KMS-11 (cell line): ENCODE measurements at regions not wholly inside any gene's neighbourhood (a gene's known extent, or its start where the extent isn't known, plus 50 kb on each side); places are given as distances from the start of the nearest gene placed in this dataset.

Experiments used
- H2AFZ ChIP-seq: fragments of 200-600 bp; sonication (generic); 2 replicates; pipeline ENCODE4 v1.6.1; 2016; ENCODE audit warnings: antibody characterized with exemption, mixed run types, low read depth
- H3K27ac ChIP-seq: fragments of 200-600 bp; sonication (generic); 2 replicates; pipeline ENCODE4 v1.6.1; 2016; ENCODE audit warnings: mild to moderate bottlenecking, mixed run types
- H3K27me3 ChIP-seq: fragments of 200-600 bp; sonication (generic); 2 replicates; pipeline ENCODE4 v1.6.1; 2017; ENCODE audit warnings: mild to moderate bottlenecking, low read depth, mixed run types, moderate library complexity; ENCODE audit not compliant: insufficient read depth
- H3K36me3 ChIP-seq: fragments of 200-600 bp; sonication (generic); 2 replicates; pipeline ENCODE4 v1.6.1; 2017; ENCODE audit warnings: mild to moderate bottlenecking, mixed run types; ENCODE audit not compliant: insufficient read depth
- H3K4me1 ChIP-seq: fragments of 200-600 bp; sonication (generic); 2 replicates; pipeline ENCODE4 v1.6.1; 2016; ENCODE audit warnings: mild to moderate bottlenecking, low read depth, mixed run types; ENCODE audit not compliant: poor library complexity, severe bottlenecking
- H3K4me2 ChIP-seq: fragments of 200-600 bp; sonication (generic); 2 replicates; pipeline ENCODE4 v1.7.0; 2016; ENCODE audit warnings: mild to moderate bottlenecking, mixed run types
- H3K4me3 ChIP-seq: fragments of 200-600 bp; sonication (generic); IDR thresholded peaks from 2 replicates; pipeline ENCODE4 v1.6.1; 2017; ENCODE audit warnings: low read depth, low read length, mixed read lengths; ENCODE audit not compliant: insufficient read depth
- H3K79me2 ChIP-seq: fragments of 200-600 bp; sonication (generic); 2 replicates; pipeline ENCODE4 v1.6.1; 2016; ENCODE audit warnings: low read depth, mixed run types; ENCODE audit not compliant: insufficient read depth
- H3K9ac ChIP-seq: fragments of 200-600 bp; sonication (generic); 2 replicates; pipeline ENCODE4 v1.6.1; 2016; ENCODE audit warnings: mild to moderate bottlenecking, mixed run types
- H4K20me1 ChIP-seq: fragments of 200-600 bp; sonication (generic); 2 replicates; pipeline ENCODE4 v1.6.1; 2016; ENCODE audit warnings: mild to moderate bottlenecking, mixed run types; ENCODE audit not compliant: insufficient read depth
- CTCF ChIP-seq: fragments of 200-600 bp; sonication (generic); conservative IDR thresholded peaks from 2 replicates; pipeline ENCODE4 v1.6.1; 2017; ENCODE audit warnings: low read depth, mild to moderate bottlenecking, antibody characterized with exemption, low read length, moderate library complexity, mixed read lengths

GRCh38 chr5:176723440-176723839, 76.2 kb downstream of the TSPAN17 start:
- TF ChIP-seq CTCF, result no peak
- Histone ChIP-seq H3K79me2 (no peaks in the 10 kb centered on the region), H3K27me3 (peaks cover 38% of the 10 kb centered on the region; the same call in 1 of the 2 replicates), H2AFZ (no peak overlapping the region), H3K4me3 (no peak overlapping the region), H3K4me2 (no peak overlapping the region), H3K36me3 (no peaks in the 10 kb centered on the region), H3K4me1 (no peaks in the 10 kb centered on the region), H3K9ac (no peak overlapping the region), H3K27ac (no peak overlapping the region), H4K20me1 (no peaks in the 10 kb centered on the region)

GRCh38 chr5:176724472-176724871, 77.2 kb downstream of the TSPAN17 start:
- no peaks in the 10 kb centered on the region for H3K36me3 ChIP-seq
- no peak overlapping the region for H2AFZ ChIP-seq
- H3K79me2 ChIP-seq, result no peaks in the 10 kb centered on the region
- H3K27ac ChIP-seq, result no peak overlapping the region
- no peaks in the 10 kb centered on the region for H4K20me1 ChIP-seq
- peaks cover 44% of the 10 kb centered on the region; the same call in 1 of the 2 replicates for H3K27me3 ChIP-seq
- H3K4me2 ChIP-seq, result no peak overlapping the region
- no peak for TF ChIP-seq CTCF
- H3K9ac ChIP-seq, result no peak overlapping the region
- H3K4me3 ChIP-seq, result no peak overlapping the region
- no peaks in the 10 kb centered on the region for H3K4me1 ChIP-seq

- Histone ChIP-seq H3K4me2 (no peak overlapping the region), H2AFZ (no peak overlapping the region), H3K4me1 (no peaks in the 10 kb centered on the region), H3K4me3 (no peak overlapping the region), H3K27me3 (peaks cover 52% of the 10 kb centered on the region; the same call in 1 of the 2 replicates), H3K79me2 (no peaks in the 10 kb centered on the region), H4K20me1 (no peaks in the 10 kb centered on the region), H3K27ac (no peak overlapping the region), H3K9ac (no peak overlapping the region), H3K36me3 (no peaks in the 10 kb centered on the region)
- no peak for TF ChIP-seq CTCF
These were observed 78.4 kb downstream of the TSPAN17 start for GRCh38 chr5:176725521-176726280.

- Histone ChIP-seq H3K4me2 (no peak overlapping the region), H3K79me2 (no peaks in the 10 kb centered on the region), H4K20me1 (no peaks in the 10 kb centered on the region), H3K27ac (no peak overlapping the region), H3K36me3 (no peaks in the 10 kb centered on the region), H2AFZ (no peak overlapping the region), H3K27me3 (peaks cover 58% of the 10 kb centered on the region; the same call in 1 of the 2 replicates), H3K9ac (no peak overlapping the region), H3K4me1 (no peaks in the 10 kb centered on the region), H3K4me3 (no peak overlapping the region)
- no peak for TF ChIP-seq CTCF
These were observed 79.7 kb downstream of the TSPAN17 start for GRCh38 chr5:176726746-176727527.
